ENCODE measurements at regions not wholly inside any gene's neighbourhood (a gene's known extent, or its start where the extent isn't known, plus 50 kb on each side); places are given as distances from the start of the nearest gene placed in this dataset.

DNA sequence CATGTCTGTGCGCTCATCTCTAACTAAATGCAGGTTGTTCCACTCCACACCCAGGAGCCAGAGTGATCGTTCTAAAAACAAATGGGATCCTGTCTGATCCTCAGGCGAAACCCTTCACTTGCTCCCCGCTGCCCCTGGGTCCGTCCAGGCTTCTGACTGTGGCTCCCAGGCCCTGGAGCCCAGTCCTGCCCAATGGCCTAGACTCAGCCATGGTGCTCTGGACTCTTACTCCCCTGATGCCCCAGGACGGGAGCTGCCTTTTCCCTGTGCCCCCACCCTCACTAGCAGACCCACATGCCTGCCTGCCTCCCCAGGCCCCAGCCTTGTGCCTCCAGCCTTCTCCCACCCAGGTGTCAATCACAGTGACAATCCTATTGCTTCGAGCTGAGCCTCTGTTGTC, 256.7 kb downstream of the BMP7 start:
- TF ChIP-seq, protein P1, sequence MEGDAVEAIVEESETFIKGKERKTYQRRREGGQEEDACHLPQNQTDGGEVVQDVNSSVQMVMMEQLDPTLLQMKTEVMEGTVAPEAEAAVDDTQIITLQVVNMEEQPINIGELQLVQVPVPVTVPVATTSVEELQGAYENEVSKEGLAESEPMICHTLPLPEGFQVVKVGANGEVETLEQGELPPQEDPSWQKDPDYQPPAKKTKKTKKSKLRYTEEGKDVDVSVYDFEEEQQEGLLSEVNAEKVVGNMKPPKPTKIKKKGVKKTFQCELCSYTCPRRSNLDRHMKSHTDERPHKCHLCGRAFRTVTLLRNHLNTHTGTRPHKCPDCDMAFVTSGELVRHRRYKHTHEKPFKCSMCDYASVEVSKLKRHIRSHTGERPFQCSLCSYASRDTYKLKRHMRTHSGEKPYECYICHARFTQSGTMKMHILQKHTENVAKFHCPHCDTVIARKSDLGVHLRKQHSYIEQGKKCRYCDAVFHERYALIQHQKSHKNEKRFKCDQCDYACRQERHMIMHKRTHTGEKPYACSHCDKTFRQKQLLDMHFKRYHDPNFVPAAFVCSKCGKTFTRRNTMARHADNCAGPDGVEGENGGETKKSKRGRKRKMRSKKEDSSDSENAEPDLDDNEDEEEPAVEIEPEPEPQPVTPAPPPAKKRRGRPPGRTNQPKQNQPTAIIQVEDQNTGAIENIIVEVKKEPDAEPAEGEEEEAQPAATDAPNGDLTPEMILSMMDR (IDR thresholded peaks at IDR 0.05): no peak
- no peak for TF ChIP-seq REST (IDR thresholded peaks at IDR 0.05; ENCODE audit: insufficient read depth in 1 of 2, low read depth in 2 of 2, low read length in 1 of 2)
